ENCODE measurements at regions not wholly inside any gene's neighbourhood (a gene's known extent, or its start where the extent isn't known, plus 50 kb on each side); places are given as distances from the start of the nearest gene placed in this dataset.

- Histone ChIP-seq H3K23ac (ENCODE audit: insufficient read length) (no peak overlapping the region), H4K5ac (ENCODE audit: insufficient read length, low read depth, low read length) (no peak overlapping the region), H2BK5ac (ENCODE audit: low read depth, low read length) (no peak overlapping the region), H3K4ac (replicated peaks; ENCODE audit: insufficient read length, low read depth, low read length) (no peak overlapping the region), H3K4me2 (ENCODE audit: insufficient read depth in 1 of 2, low read depth in 2 of 2, low read length in 2 of 2) (no peak overlapping the region), H3K27ac (ENCODE audit: low read depth, low read length) (no peak overlapping the region), H4K91ac (replicated peaks; ENCODE audit: insufficient read length, low read length) (no peak overlapping the region), H2AK5ac (ENCODE audit: low read depth, low read length) (no peak overlapping the region), H3K18ac (ENCODE audit: extremely low read depth, low read length) (no peak overlapping the region), H4K8ac (ENCODE audit: extremely low read depth, insufficient read depth, low read length) (no peak overlapping the region), H3K27me3 (replicated peaks in 1 of 4; ENCODE audit: control insufficient read depth in 3 of 4, extremely low read depth in 1 of 4, insufficient read depth in 3 of 4, low read length in 3 of 4) (peaks cover 0 to 1% (median 0%) of the 10 kb centered on the region in 4 experiments; a peak in 1 of 7 replicates), H3K4me1 (replicated peaks in 1 of 4; ENCODE audit: control insufficient read depth in 3 of 4, insufficient read depth in 4 of 4, low read length in 3 of 4) (no peaks in the 10 kb centered on the region), H2AFZ (ENCODE audit: low read length) (no peak overlapping the region), H3K79me1 (ENCODE audit: low read depth, low read length) (no peaks in the 10 kb centered on the region), H3K9me3 (ENCODE audit: insufficient read depth in 2 of 2, low read depth in 1 of 2, low read length in 1 of 2) (no peaks in the 10 kb centered on the region), H3K9ac (replicated peaks in 1 of 4; ENCODE audit: extremely low read depth in 1 of 4, low read depth in 3 of 4, low read length in 3 of 4) (no peak overlapping the region), H3K23me2 (ENCODE audit: low read depth, low read length) (no peaks in the 10 kb centered on the region), H4K20me1 (replicated peaks in 1 of 2; ENCODE audit: control insufficient read depth in 1 of 2, insufficient read depth in 2 of 2, low read length in 2 of 2) (no peaks in the 10 kb centered on the region), H3K14ac (ENCODE audit: insufficient read length) (no peak overlapping the region), H3K79me2 (ENCODE audit: control insufficient read depth in 1 of 2, insufficient read depth in 2 of 2, low read length in 2 of 2) (no peaks in the 10 kb centered on the region), H2BK12ac (ENCODE audit: low read depth, low read length) (no peak overlapping the region), H2BK15ac (ENCODE audit: low read length) (no peak overlapping the region), H3K4me3 (ENCODE audit: extremely low read depth in 1 of 4, insufficient read depth in 2 of 4, low read depth in 3 of 4, low read length in 4 of 4) (no peak overlapping the region), H3K56ac (replicated peaks; ENCODE audit: insufficient read length, low read depth, low read length) (no peak overlapping the region), H2BK20ac (ENCODE audit: low read length) (no peak overlapping the region), H3K36me3 (ENCODE audit: control insufficient read depth in 2 of 4, insufficient read depth in 4 of 4, low read length in 3 of 4) (no peaks in the 10 kb centered on the region), H2BK120ac (replicated peaks; ENCODE audit: low read depth, low read length) (no peak overlapping the region)
- CTCF ChIA-PET (ENCODE audit: partially characterized antibody), result no interaction called here
- DNase-seq (ENCODE audit: low read depth in 1 of 2, low spot score in 2 of 2) (no peak), FAIRE-seq (no peak)
- POLR2A ChIA-PET (ENCODE audit: partially characterized antibody), result no interaction called here
- 89% methylated on average over 3 of the region's 3 CpGs; no CpG with 5 or more reads in 1 of the 2 experiments for WGBS, 2 experiments (ENCODE audit: extremely low coverage in 1 of 2, insufficient coverage in 1 of 2, insufficient read length in 1 of 2, insufficient replicate concordance in 2 of 2, low coverage in 1 of 2, low lambda C conversion rate in 2 of 2, missing lambda C conversion rate in 1 of 2)
- no peak for TF ChIP-seq JUND (IDR thresholded peaks at IDR 0.05; ENCODE audit: low read length)
Measured at GRCh38 chr18:28382215-28382879, 205.4 kb upstream of the CDH2 start.
